NOMO-1 treated with dmso at 0.1 percent for 144 hours (cell line): ENCODE measurements at regions not wholly inside any gene's neighbourhood (a gene's known extent, or its start where the extent isn't known, plus 50 kb on each side); places are given as distances from the start of the nearest gene placed in this dataset.

ENCODE experiments used
- DNase-seq: peaks from one replicate; lab custom pipeline; 2025; ENCODE audit not compliant: unreplicated experiment; lab: John Stamatoyannopoulos, UW

- no peak for DNase-seq
Observed at GRCh38 chr9:90420768-90421513, 221.7 kb downstream of the DIRAS2 start.

GRCh38 chr9:90421786-90422185, 220.8 kb downstream of the DIRAS2 start:
- DNase-seq: no peak

DNA sequence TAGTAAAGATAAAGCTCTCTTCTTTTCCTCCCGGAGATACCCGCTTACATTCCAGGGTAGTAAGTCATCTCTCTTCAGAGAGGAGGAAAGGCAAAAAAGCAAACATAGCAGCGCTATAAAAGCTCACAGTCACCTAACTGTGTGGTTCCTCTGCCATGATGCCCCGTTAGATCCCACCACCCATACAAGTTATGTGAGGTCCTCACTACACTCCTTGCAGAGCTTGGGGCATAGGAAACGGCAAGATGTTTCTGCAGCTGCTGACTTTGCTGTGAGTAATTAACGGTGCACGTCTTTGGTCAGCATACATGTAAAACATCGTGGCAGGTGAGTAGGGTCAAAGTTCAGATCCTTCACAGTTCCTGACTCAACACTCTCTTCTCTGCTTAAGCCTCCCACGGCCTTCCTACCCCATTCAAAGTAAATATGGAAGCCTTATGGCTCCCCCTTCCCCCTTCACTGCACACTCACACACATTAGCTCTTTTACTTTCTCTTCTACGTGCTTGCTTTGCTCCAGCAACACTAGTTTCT, 218.9 kb downstream of the DIRAS2 start:
- no peak for DNase-seq

GRCh38 chr9:90428517-90428916, 214.1 kb downstream of the DIRAS2 start:
- no peak for DNase-seq

DNA sequence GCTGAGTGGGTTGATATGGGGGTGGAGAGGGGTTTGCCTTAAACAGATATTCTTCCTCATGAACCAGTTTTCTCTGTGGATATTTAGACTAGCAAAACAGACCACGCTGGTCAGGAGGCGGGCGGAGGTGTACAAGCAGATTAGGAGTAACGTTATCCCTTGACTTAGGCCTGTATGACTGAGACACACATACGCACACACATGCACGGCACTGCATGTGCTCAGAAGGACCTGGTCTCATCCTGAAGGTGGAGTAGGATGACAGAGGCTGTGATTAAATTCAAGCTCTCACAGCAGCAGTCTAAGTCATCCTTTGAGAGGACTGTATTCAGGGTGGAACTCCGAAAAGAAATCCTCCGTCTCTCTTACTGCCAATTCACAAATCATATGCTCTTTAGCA, 209.7 kb downstream of the DIRAS2 start:
- no peak for DNase-seq

DNA sequence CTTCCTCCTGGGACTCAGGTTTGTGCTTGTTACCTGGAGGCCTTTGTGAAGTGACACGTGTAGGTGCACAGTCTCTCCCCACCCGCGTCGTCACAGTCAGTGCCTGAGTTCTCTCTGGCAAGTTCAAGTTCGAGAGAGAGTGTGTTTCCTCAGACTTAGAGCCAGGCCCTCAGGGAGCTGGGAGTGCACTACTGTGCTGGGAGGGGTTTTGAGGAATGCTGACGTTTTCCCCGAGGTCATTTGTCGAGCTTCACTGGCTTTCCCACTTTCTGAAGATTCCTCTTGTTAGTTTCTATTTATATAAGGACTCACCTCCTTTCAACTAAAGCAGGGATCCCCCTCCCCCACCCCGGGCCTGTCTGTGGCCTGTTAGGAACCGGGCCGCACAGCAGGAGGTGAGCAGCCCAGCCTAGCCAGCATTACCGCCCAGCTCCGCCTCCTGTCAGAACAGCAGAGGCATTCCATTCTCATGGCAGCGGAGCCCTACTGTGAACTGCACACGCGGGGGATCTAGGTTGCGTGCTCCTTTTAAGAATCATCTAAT, 209.2 kb downstream of the DIRAS2 start:
- no peak for DNase-seq

DNA sequence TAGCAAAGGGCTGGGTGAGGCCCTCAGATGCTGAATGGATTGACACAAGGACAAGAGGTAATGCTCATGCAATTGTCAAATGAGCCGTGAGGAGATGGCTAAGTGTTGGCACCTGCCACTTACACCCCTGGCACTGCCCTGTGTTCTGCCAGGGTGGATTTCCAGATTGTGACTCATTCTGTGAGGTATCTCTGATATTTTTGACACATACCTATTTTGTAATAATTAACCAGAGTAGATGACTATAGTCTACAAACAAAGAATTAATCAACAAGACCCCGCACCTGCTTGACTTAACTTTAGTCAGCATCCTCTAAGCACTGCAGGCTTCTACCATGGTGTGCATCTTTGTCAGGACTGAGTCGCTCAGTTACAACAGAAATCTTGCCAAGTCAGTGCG, 200.8 kb downstream of the DIRAS2 start:
- DNase-seq: no peak

GRCh38 chr9:90442723-90443122, 199.9 kb downstream of the DIRAS2 start:
- DNase-seq: no peak

DNA sequence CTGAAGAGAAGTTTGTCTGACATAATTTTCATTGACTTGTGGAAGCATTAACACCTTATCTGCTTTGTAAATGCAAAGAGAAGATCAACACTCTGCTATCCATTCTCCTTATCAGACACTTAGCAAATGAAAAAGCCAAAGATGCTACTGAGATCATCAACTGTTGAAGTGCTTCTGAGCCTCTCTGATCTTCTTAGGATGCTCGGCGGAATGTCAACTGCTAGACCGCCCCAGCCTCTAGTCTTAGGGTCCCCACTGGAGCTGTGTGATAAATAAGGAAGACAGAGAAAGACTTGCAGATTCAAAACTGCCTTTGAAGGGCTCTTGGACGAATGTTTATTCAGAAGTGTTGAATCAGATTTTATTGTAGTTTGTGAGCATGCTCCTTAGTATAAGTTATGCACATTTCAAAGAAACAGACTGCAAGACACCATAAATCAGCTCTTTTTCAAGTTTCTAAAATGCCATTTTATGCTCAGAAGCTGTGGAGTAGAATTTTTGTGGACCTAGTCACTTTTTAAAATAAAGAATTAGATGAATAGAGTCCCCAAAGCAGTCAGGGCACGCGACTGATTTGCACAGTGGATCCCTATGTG, 197.9 kb downstream of the DIRAS2 start:
- DNase-seq: no peak

DNA sequence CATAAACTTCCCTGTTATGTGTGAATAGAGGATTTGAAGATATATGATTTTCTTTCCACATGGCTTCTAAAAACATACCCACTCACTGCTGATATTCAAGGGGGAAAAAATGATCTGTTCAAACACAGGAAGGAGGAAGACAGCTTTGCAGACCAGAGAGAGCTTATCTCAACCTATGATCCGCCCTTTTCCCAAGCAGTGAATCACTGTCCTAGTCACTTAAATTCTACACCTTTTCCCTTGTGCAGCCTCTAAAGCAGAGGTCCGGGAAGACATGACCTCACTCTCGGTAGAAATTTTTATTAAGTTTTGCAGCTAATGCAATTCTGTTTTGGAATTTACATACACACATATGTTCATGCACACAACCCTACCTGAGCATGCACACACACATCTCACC, 197.2 kb downstream of the DIRAS2 start:
- DNase-seq: no peak

- no peak for DNase-seq
Observed at GRCh38 chr9:90446200-90446948, 196.2 kb downstream of the DIRAS2 start.

GRCh38 chr9:90447773-90448172, 194.9 kb downstream of the DIRAS2 start:
- no peak for DNase-seq

DNA sequence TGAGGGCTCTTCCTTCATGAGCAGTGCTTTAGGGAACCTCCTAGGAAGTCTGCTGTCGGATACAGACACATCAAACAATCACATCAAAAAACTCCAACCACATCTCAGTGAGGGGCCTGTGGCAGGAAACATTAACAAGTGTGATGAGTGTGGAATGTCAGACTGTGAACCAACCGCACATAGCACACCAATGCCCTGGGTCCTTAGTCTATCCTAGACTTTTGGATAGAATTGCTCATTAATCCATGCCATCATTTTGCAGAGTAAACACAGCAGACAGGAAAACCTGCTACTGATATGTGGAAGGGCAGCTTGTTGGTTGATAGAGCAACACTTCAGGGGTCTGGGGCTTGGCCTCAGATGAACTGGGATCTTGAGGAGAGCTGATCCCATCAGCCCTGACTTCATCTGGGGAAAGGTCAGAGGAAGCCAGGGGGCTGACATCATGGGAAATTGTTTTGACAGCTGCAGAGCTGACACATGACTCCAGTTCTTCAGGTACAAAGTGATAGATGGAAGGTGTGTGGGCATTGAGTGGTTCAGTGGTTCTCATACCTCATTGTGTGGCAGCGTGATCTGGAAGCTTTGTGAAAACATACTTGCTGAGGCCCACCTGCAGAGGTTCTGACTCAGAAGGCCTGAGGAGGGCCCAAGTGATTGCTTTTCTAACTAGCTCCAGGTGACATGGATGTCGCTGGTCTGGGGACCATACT, 193.3 kb downstream of the DIRAS2 start:
- DNase-seq: no peak

GRCh38 chr9:90451804-90452203, 190.8 kb downstream of the DIRAS2 start:
- no peak for DNase-seq

- DNase-seq: no peak
Observed at GRCh38 chr9:90455316-90455715, 187.3 kb downstream of the DIRAS2 start.

GRCh38 chr9:90457386-90458190, 185.0 kb downstream of the DIRAS2 start:
- DNase-seq: no peak

GRCh38 chr9:90458485-90458884, 184.1 kb downstream of the DIRAS2 start:
- no peak for DNase-seq

DNA sequence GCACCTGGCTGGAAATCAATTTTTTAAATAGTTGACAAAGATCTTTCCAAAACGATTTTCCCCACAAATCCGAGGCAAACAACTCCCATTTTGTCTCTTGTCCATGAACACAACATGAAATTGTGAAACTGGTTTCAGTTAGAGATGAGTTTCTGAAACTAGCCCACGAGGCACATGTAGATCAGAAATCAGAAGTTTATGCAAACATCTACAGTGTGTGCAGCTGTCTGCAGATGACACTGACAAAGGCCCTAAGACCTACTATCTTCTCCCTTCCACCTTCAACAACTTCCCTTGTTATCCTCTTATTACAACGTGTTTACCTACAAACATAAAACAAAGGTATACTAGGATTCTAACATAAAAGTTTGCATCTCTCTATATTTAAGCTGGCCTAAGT, 183.3 kb downstream of the DIRAS2 start:
- no peak for DNase-seq

GRCh38 chr9:90460220-90460619, 182.4 kb downstream of the DIRAS2 start:
- DNase-seq: no peak

DNA sequence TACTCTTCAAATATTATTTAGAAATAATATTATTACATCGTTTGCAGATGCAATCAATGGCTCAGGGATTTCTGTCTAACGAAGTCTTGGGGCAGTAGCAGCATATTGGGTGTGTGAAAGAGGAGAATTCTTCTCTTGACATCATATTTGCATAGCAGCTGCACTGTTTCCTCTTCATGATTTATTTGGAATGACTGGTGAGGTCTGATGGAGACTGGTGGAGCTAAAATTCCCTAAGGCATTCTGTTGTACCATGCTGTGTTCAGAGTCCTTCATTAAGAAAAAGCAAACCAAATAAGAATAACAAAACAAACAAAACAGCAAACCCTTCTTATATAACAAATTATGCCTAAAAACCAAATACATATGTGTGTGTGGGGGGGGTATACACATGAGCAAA, 177.6 kb downstream of the DIRAS2 start:
- DNase-seq: no peak
